K562 (cell line): ENCODE measurements at regions not wholly inside any gene's neighbourhood (a gene's known extent, or its start where the extent isn't known, plus 50 kb on each side); places are given as distances from the start of the nearest gene placed in this dataset.

ENCODE experiments used
- BCOR ChIP-seq: fragments of 450-650 bp; IDR thresholded peaks from 2 replicates; pipeline ENCODE4 v1.6.1; 2016
- CBX5 ChIP-seq: IDR thresholded peaks from 2 replicates; pipeline ENCODE4 v1.6.1; 2014; ENCODE audit warnings: low read depth, borderline replicate concordance
- CGGBP1 ChIP-seq: fragments of 250-450 bp; sonication (Bioruptor Pico); IDR thresholded peaks from 2 replicates; pipeline ENCODE4 v1.9.0; 2021; ENCODE audit warnings: mild to moderate bottlenecking
- CREBBP ChIP-seq: IDR thresholded peaks from one replicate; pipeline ENCODE4 v1.6.1; 2012; ENCODE audit warnings: low read depth, mild to moderate bottlenecking, control low read depth, inconsistent platforms, low read length
- DIDO1 ChIP-seq: fragments of 450-650 bp; IDR thresholded peaks from 2 replicates; pipeline ENCODE4 v1.6.1; 2016; ENCODE audit warnings: low read depth, missing biosample characterization, missing genetic modification characterization
- DMBX1 ChIP-seq: fragments of 250-450 bp; sonication (Bioruptor Pico); IDR thresholded peaks from 2 replicates; pipeline ENCODE4 v1.8.0; 2022; ENCODE audit warnings: inconsistent platforms, mild to moderate bottlenecking, moderate library complexity, borderline replicate concordance
- HES1 ChIP-seq: fragments of 450-650 bp; IDR thresholded peaks from 2 replicates; pipeline ENCODE4 v1.6.1; 2016; ENCODE audit warnings: low read depth, mild to moderate bottlenecking, moderate library complexity
- MECOM ChIP-seq: fragments of 250-450 bp; sonication (Bioruptor Pico); IDR thresholded peaks from 2 replicates; pipeline ENCODE4 v1.8.0; 2022; ENCODE audit warnings: inconsistent platforms
- NCOA6 ChIP-seq: fragments of 450-650 bp; IDR thresholded peaks from 2 replicates; pipeline ENCODE4 v1.6.1; 2017; ENCODE audit warnings: mild to moderate bottlenecking
- PHF21A ChIP-seq: fragments of 450-650 bp; IDR thresholded peaks from 2 replicates; pipeline ENCODE4 v1.6.1; 2017; ENCODE audit warnings: low read depth, borderline replicate concordance
- RBM34 ChIP-seq: fragments of 200-400 bp; formaldehyde crosslinking; IDR thresholded peaks from 2 replicates; pipeline ENCODE4 v1.6.1; 2018; ENCODE audit warnings: low read length, borderline replicate concordance; ENCODE audit not compliant: insufficient read depth
- RUNX1 ChIP-seq: sonication (generic); IDR thresholded peaks from 2 replicates; pipeline ENCODE4 v1.6.1; 2016; ENCODE audit warnings: antibody characterized with exemption, low read depth
- SETDB1 ChIP-seq: IDR thresholded peaks from one replicate; pipeline ENCODE4 v1.6.1; 2012; ENCODE audit warnings: low read length, control low read depth, inconsistent platforms
- SFPQ ChIP-seq: fragments of 200-400 bp; formaldehyde crosslinking; IDR thresholded peaks from 2 replicates; pipeline ENCODE4 v1.6.1; 2017; ENCODE audit warnings: mild to moderate bottlenecking, low read depth, low read length, moderate library complexity
- SNIP1 ChIP-seq: fragments of 450-650 bp; IDR thresholded peaks from 2 replicates; pipeline ENCODE4 v1.7.1; 2017; ENCODE audit warnings: low read depth, mild to moderate bottlenecking
- ZBTB1 ChIP-seq: sonication (generic); formaldehyde crosslinking; IDR thresholded peaks from 2 replicates; pipeline ENCODE4 v1.8.1; 2023; ENCODE audit warnings: missing genetic modification reagents, low read depth, mild to moderate bottlenecking, borderline replicate concordance
- ZBTB5 ChIP-seq: fragments of 450-650 bp; IDR thresholded peaks from 2 replicates; pipeline ENCODE4 v1.6.1; 2017; ENCODE audit warnings: antibody characterized with exemption
- ZNF280A ChIP-seq: fragments of 450-650 bp; IDR thresholded peaks from 2 replicates; pipeline ENCODE4 v1.6.1; 2018; ENCODE audit warnings: mild to moderate bottlenecking, low read depth; ENCODE audit not compliant: partially characterized antibody
- ZNF280B ChIP-seq: fragments of 250-450 bp; sonication (Bioruptor Pico); IDR thresholded peaks from 2 replicates; pipeline ENCODE4 v1.5.1; 2021; ENCODE audit warnings: mild to moderate bottlenecking
- ZNF778 ChIP-seq: fragments of 450-650 bp; formaldehyde crosslinking; IDR thresholded peaks from 2 replicates; pipeline ENCODE4 v1.4.0; 2020; ENCODE audit warnings: mild to moderate bottlenecking, moderate library complexity

GRCh38 chr3:15860014-15860934 lies 62.5 kb upstream of the ANKRD28 start (continued):
- TF ChIP-seq ZNF280B (CRISPR knock-in tag) (no peak), DMBX1 (CRISPR knock-in tag) (no peak), HES1 (0 out of 2 replicates have a peak, but pooled peaks have one; percentile 15), ZNF778 (CRISPR knock-in tag) (no peak), NCOA6 (peak; percentile 36; the same call in 1 of the 2 replicates), PHF21A (no peak), MECOM (CRISPR knock-in tag) (no peak; the same call in 1 of the 2 replicates), SETDB1 (no peak), RBM34 (no peak), DIDO1 (no peak), CREBBP (no peak), ZBTB5 (no peak), SFPQ (no peak), RUNX1 (no peak), ZBTB1 (CRISPR knock-in tag) (0 out of 2 replicates have a peak, but pooled peaks have one; percentile 3), SNIP1 (no peak), CBX5 (no peak), CGGBP1 (CRISPR knock-in tag) (no peak), BCOR (no peak), ZNF280A (no peak)
